ENCODE measurements at regions not wholly inside any gene's neighbourhood (a gene's known extent, or its start where the extent isn't known, plus 50 kb on each side); places are given as distances from the start of the nearest gene placed in this dataset.

DNA sequence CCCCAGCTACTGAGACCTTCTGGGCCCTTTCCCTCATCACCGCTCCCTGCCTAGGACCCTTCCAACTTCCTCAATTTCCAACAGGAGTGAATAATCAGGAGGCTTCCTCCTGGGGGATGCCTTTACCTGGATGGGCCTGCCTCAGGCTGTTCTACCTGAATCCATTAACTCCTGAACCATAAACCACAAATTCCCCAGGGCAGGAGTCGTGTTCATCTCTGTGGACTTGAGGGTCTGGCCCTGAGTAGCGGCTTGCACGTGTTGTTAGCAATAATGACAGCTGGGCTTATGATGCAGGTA lies 105.1 kb upstream of the GPR26 start:
- Mint-ChIP-seq H3K4me1 (ENCODE audit: low read depth) (no peaks in the 10 kb centered on the region), H3K36me3 (ENCODE audit: insufficient read depth) (no peaks in the 10 kb centered on the region), H3K27me3 (peaks cover 29% of the 10 kb centered on the region), H3K4me3 (ENCODE audit: low read depth) (no peak overlapping the region), H3K9me3 (ENCODE audit: low read depth) (no peaks in the 10 kb centered on the region), H3K27ac (no peak overlapping the region)
- no peak for DNase-seq (ENCODE audit: low spot score, unreplicated experiment)
- TF ChIP-seq, protein P1, sequence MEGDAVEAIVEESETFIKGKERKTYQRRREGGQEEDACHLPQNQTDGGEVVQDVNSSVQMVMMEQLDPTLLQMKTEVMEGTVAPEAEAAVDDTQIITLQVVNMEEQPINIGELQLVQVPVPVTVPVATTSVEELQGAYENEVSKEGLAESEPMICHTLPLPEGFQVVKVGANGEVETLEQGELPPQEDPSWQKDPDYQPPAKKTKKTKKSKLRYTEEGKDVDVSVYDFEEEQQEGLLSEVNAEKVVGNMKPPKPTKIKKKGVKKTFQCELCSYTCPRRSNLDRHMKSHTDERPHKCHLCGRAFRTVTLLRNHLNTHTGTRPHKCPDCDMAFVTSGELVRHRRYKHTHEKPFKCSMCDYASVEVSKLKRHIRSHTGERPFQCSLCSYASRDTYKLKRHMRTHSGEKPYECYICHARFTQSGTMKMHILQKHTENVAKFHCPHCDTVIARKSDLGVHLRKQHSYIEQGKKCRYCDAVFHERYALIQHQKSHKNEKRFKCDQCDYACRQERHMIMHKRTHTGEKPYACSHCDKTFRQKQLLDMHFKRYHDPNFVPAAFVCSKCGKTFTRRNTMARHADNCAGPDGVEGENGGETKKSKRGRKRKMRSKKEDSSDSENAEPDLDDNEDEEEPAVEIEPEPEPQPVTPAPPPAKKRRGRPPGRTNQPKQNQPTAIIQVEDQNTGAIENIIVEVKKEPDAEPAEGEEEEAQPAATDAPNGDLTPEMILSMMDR (IDR thresholded peaks at IDR 0.05; ENCODE audit: unreplicated experiment): no peak

DNA sequence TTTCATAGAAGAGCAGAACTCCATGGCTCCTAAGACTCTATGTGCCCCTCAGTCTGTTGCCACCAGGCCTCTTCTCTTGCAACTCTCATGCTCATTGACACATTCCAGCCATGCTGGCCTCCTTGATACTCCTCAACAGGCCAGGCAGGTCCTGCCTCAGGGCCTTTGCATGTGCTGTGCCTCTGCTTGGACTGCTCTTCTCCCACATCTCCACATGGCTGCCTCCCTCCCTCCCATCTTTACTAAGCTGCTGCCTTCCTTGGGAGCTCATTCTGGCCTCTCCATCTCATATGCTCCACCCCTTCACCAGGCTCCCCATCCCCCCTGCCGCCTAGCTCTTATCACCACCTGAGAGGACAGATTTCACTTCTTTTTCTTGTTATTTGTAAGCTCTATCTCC lies 103.8 kb upstream of the GPR26 start:
- no peak for DNase-seq (ENCODE audit: low spot score, unreplicated experiment)
- TF ChIP-seq, protein P1 (IDR thresholded peaks at IDR 0.05; ENCODE audit: unreplicated experiment): no peak
- no peaks in the 10 kb centered on the region for H3K36me3 Mint-ChIP-seq (ENCODE audit: insufficient read depth)
- H3K27me3 Mint-ChIP-seq: peaks cover 28% of the 10 kb centered on the region
- no peak overlapping the region for H3K4me3 Mint-ChIP-seq (ENCODE audit: low read depth)
- H3K9me3 Mint-ChIP-seq (ENCODE audit: low read depth): no peaks in the 10 kb centered on the region
- no peak overlapping the region for H3K27ac Mint-ChIP-seq
- H3K4me1 Mint-ChIP-seq (ENCODE audit: low read depth): no peaks in the 10 kb centered on the region

DNA sequence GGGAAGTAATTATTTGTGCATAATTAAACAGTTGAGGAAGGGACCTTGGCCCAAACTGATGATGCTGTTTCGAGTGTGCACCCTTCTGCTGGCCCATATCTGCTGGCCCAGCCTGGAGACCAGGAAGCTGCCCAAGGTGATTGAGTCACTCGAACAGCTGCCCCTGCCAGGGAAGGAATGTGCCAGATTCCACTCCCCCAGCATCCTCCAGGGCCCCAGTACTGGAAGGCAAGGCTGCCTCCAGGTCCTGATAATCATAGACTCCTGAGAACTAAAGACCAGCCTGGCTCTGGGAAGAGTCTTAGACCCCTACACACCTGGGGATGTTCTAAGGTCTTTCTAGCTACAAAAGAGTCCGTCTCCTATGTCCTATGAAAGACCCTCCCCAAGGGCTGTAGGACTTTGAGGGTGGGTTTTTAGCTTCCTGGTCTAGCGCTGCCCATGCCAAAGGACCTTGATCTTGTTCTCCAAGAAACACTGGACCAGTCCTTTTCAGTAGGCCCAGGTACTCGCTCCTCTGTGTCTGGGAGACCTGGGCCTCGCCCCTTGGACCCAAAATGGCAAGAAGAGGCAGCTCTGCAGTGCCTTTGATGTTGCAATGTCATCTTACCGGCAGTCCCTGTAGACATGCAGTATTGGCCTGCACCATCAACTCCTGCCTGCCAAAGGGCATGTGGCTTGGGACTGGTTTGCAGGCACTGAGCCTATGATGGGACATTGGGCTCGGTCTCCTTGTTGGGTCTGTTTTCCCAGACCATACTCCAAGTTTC lies 103.2 kb upstream of the GPR26 start:
- Mint-ChIP-seq H3K4me1 (ENCODE audit: low read depth) (no peaks in the 10 kb centered on the region), H3K27me3 (peaks cover 28% of the 10 kb centered on the region), H3K4me3 (ENCODE audit: low read depth) (no peak overlapping the region), H3K36me3 (ENCODE audit: insufficient read depth) (no peaks in the 10 kb centered on the region), H3K27ac (no peak overlapping the region), H3K9me3 (ENCODE audit: low read depth) (no peaks in the 10 kb centered on the region)
- TF ChIP-seq, protein P1 (IDR thresholded peaks at IDR 0.05; ENCODE audit: unreplicated experiment): no peak
- no peak for DNase-seq (ENCODE audit: low spot score, unreplicated experiment)

DNA sequence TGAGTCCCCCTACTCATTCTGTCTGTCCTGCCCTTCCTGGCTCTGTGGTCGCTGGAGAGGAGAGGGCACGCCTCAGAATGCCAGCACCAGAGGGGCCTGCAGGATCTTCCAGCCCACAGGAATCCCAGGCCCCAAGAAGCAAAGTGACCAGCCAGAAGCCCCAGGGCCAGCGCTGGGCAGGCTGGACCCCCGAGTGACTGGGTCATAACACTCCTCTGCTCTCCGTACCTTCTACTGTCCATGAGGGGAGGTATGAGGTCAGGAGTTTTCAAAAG lies 102.6 kb upstream of the GPR26 start:
- DNase-seq (ENCODE audit: low spot score, unreplicated experiment): no peak
- H3K9me3 Mint-ChIP-seq (ENCODE audit: low read depth): no peaks in the 10 kb centered on the region

GRCh38 chr10:123563994-123564393 lies 102.2 kb upstream of the GPR26 start:
- Mint-ChIP-seq H3K27ac (no peak overlapping the region), H3K27me3 (peaks cover 32% of the 10 kb centered on the region), H3K4me1 (ENCODE audit: low read depth) (no peaks in the 10 kb centered on the region), H3K36me3 (ENCODE audit: insufficient read depth) (no peaks in the 10 kb centered on the region), H3K4me3 (ENCODE audit: low read depth) (no peak overlapping the region), H3K9me3 (ENCODE audit: low read depth) (no peaks in the 10 kb centered on the region)
- no peak for DNase-seq (ENCODE audit: low spot score, unreplicated experiment)
- TF ChIP-seq, protein P1 (IDR thresholded peaks at IDR 0.05; ENCODE audit: unreplicated experiment): no peak

More for the DNA sequence above, 102.6 kb upstream of the GPR26 start:
- no peaks in the 10 kb centered on the region for H3K4me1 Mint-ChIP-seq (ENCODE audit: low read depth)
- TF ChIP-seq, protein P1 (IDR thresholded peaks at IDR 0.05; ENCODE audit: unreplicated experiment): no peak
- no peak overlapping the region for H3K27ac Mint-ChIP-seq
- no peak overlapping the region for H3K4me3 Mint-ChIP-seq (ENCODE audit: low read depth)
- H3K27me3 Mint-ChIP-seq: peaks cover 29% of the 10 kb centered on the region
- H3K36me3 Mint-ChIP-seq (ENCODE audit: insufficient read depth): no peaks in the 10 kb centered on the region

Measured in progenitor cell of endocrine pancreas (in vitro differentiated cells).